GM21381 (cell line): ENCODE measurements at regions not wholly inside any gene's neighbourhood (a gene's known extent, or its start where the extent isn't known, plus 50 kb on each side); places are given as distances from the start of the nearest gene placed in this dataset.
A peak's percentile ranks its signal among the peaks of the same experiment; 100 is the strongest.

ENCODE experiments used
- ATAC-seq: cut with Tn5 transposase; IDR thresholded peaks from one replicate; pipeline ENCODE4 v1.9.1; 2021; ENCODE audit warnings: mild to moderate bottlenecking, moderate library complexity; ENCODE audit not compliant: unreplicated experiment

GRCh38 chr13:76527041-76527440 is 359.2 kb downstream of the KCTD12 start:
- ATAC-seq: no peak

GRCh38 chr13:76523740-76524340 is 362.4 kb downstream of the KCTD12 start:
- ATAC-seq: peak; percentile 78

- no peak for ATAC-seq
Measured at GRCh38 chr13:76522083-76522755, 364.0 kb downstream of the KCTD12 start.

GRCh38 chr13:76519685-76520084 is 366.5 kb downstream of the KCTD12 start:
- ATAC-seq: no peak

GRCh38 chr13:76516586-76516985 is 369.6 kb downstream of the KCTD12 start:
- no peak for ATAC-seq

GRCh38 chr13:76516013-76516412 is 370.2 kb downstream of the KCTD12 start:
- ATAC-seq: no peak

- no peak for ATAC-seq
Measured at GRCh38 chr13:76512721-76513145, 373.5 kb downstream of the KCTD12 start.

GRCh38 chr13:76505437-76505836 is 380.8 kb downstream of the KCTD12 start:
- ATAC-seq: no peak

- no peak for ATAC-seq
Measured at GRCh38 chr13:76503766-76504165, 382.4 kb downstream of the KCTD12 start.

GRCh38 chr13:76503291-76503690 is 382.9 kb downstream of the KCTD12 start:
- no peak for ATAC-seq

GRCh38 chr13:76500894-76501293 is 385.3 kb downstream of the KCTD12 start:
- no peak for ATAC-seq

- no peak for ATAC-seq
Measured at GRCh38 chr13:76499891-76500290, 386.3 kb downstream of the KCTD12 start.

GRCh38 chr13:76489274-76489673 is 396.9 kb downstream of the KCTD12 start:
- no peak for ATAC-seq

GRCh38 chr13:76481738-76482137 is 404.5 kb downstream of the KCTD12 start:
- no peak for ATAC-seq

GRCh38 chr13:76474966-76475365 is 411.2 kb downstream of the KCTD12 start:
- ATAC-seq: no peak

GRCh38 chr13:76474356-76474755 is 411.8 kb downstream of the KCTD12 start:
- no peak for ATAC-seq

GRCh38 chr13:76473552-76474134 is 412.6 kb downstream of the KCTD12 start:
- ATAC-seq: peak; percentile 99

GRCh38 chr13:76472916-76473315 is 413.3 kb downstream of the KCTD12 start:
- no peak for ATAC-seq

GRCh38 chr13:76471486-76471885 is 414.7 kb downstream of the KCTD12 start:
- no peak for ATAC-seq

GRCh38 chr13:76470991-76471390 is 415.2 kb downstream of the KCTD12 start:
- ATAC-seq: no peak

GRCh38 chr13:76466043-76466442 is 420.2 kb downstream of the KCTD12 start:
- no peak for ATAC-seq

- ATAC-seq: no peak
Measured at GRCh38 chr13:76463314-76463713, 422.9 kb downstream of the KCTD12 start.
